ENCODE measurements at regions not wholly inside any gene's neighbourhood (a gene's known extent, or its start where the extent isn't known, plus 50 kb on each side); places are given as distances from the start of the nearest gene placed in this dataset.

DNA sequence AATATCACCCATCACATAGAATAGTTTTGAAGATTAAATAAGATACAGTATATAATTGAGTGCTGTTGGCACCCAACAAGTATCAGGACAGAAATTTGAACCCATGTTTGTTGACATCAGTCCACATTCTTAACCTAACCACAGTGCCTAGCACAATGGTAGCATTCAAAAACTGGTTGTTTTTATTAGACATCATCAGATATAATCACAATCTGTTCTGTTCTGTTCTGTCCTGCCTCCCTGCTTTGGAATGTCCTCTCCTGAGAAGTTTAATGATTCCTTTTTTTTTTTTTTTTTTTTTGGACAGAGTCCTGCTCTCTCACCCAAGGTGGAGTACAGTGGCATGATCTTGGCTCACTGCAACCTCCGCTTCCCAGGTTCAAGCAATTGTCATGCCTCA lies 476.6 kb downstream of the RMST start:
- Histone ChIP-seq H3K4me1 (no peaks in the 10 kb centered on the region), H3K9me3 (peaks cover 0 to 8% (median 2%) of the 10 kb centered on the region in 8 donors), H3K4me3 (no peak overlapping the region), H3K27me3 (replicated peaks in 1 of 7) (no peaks in the 10 kb centered on the region), H3K27ac (no peak overlapping the region), H3K36me3 (no peaks in the 10 kb centered on the region)
- WGBS, 5 donors = 73 to 100% (median 87%) methylated on average over 1 of the region's 1 CpG
- intact Hi-C loops (cut with DNase I; ENCODE audit: low total_unique reads) = no loop called here
- TF ChIP-seq POLR2A (IDR thresholded peaks at IDR 0.05) (no peak), POLR2AphosphoS5 (IDR thresholded peaks at IDR 0.05) (no peak)
- TF ChIP-seq, protein P1, sequence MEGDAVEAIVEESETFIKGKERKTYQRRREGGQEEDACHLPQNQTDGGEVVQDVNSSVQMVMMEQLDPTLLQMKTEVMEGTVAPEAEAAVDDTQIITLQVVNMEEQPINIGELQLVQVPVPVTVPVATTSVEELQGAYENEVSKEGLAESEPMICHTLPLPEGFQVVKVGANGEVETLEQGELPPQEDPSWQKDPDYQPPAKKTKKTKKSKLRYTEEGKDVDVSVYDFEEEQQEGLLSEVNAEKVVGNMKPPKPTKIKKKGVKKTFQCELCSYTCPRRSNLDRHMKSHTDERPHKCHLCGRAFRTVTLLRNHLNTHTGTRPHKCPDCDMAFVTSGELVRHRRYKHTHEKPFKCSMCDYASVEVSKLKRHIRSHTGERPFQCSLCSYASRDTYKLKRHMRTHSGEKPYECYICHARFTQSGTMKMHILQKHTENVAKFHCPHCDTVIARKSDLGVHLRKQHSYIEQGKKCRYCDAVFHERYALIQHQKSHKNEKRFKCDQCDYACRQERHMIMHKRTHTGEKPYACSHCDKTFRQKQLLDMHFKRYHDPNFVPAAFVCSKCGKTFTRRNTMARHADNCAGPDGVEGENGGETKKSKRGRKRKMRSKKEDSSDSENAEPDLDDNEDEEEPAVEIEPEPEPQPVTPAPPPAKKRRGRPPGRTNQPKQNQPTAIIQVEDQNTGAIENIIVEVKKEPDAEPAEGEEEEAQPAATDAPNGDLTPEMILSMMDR (IDR thresholded peaks at IDR 0.05 in 8 of 11, conservative IDR thresholded peaks at IDR 0.05 in 3 of 11) = no peak
- no peak for DNase-seq

DNA sequence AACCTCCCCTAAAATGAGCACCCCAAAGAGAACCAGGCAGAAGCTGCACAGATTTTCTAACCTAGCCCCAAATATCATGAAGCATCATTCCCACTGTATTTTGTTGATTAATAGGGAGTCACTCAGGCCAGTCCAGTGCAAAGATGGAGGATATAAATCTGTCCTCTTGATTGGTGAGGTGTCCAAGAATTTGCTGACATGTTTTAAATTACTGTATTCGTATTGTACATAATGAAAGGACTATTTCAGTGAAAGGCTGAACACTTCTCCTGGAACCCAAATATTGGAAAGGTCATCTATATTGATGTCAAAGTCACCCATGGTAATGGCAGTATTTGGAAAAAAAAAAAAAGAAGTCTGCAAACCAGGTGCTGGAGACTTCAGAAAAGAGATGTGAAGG lies 477.5 kb downstream of the RMST start:
- DNase-seq = no peak
- no peak for TF ChIP-seq POLR2AphosphoS5 (IDR thresholded peaks at IDR 0.05)
- TF ChIP-seq, protein P1 (IDR thresholded peaks at IDR 0.05 in 8 of 11, conservative IDR thresholded peaks at IDR 0.05 in 3 of 11) = no peak
- TF ChIP-seq POLR2A (IDR thresholded peaks at IDR 0.05) = no peak
- Histone ChIP-seq H3K27ac (no peak overlapping the region), H3K36me3 (no peaks in the 10 kb centered on the region), H3K27me3 (replicated peaks in 1 of 7) (no peaks in the 10 kb centered on the region), H3K9me3 (peaks cover 0 to 8% (median 2%) of the 10 kb centered on the region in 8 donors), H3K4me1 (no peaks in the 10 kb centered on the region), H3K4me3 (no peak overlapping the region)
- intact Hi-C loops (cut with DNase I; ENCODE audit: low total_unique reads) = no loop called here
- 68 to 93% (median 86%) methylated on average over 1 of the region's 1 CpG for WGBS, 5 donors

DNA sequence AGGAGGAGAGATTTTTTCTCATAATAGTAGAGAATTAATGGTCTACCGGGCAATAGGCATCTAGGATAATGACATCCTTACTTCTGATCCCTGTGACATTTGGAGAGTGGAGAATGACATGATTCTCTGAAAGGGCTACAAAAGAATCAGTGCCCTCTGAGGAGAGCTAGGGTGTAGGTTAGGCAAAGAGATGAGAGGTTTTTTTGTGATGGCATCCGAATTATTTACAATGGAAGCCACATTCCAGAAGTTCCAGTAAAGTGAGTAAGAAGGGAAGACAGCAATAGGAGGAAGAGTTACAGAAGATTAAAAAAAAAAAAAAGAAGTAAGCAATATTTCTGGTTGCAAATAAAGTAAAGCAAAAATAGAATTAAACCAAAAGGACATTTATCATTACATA lies 478.0 kb downstream of the RMST start:
- peaks cover 0 to 8% (median 2%) of the 10 kb centered on the region in 8 donors for H3K9me3 ChIP-seq
- no peak overlapping the region for H3K4me3 ChIP-seq
- 55 to 70% (median 62%) methylated on average over 2 of the region's 2 CpGs for WGBS, 5 donors
- intact Hi-C loops (cut with DNase I; ENCODE audit: low total_unique reads) = no loop called here
- H3K27me3 ChIP-seq (replicated peaks in 1 of 7) = no peaks in the 10 kb centered on the region
- no peak for TF ChIP-seq POLR2AphosphoS5 (IDR thresholded peaks at IDR 0.05)
- no peak for TF ChIP-seq POLR2A (IDR thresholded peaks at IDR 0.05)
- TF ChIP-seq, protein P1 (IDR thresholded peaks at IDR 0.05 in 8 of 11, conservative IDR thresholded peaks at IDR 0.05 in 3 of 11) = no peak
- no peaks in the 10 kb centered on the region for H3K36me3 ChIP-seq
- no peaks in the 10 kb centered on the region for H3K4me1 ChIP-seq
- no peak overlapping the region for H3K27ac ChIP-seq
- DNase-seq = no peak

DNA sequence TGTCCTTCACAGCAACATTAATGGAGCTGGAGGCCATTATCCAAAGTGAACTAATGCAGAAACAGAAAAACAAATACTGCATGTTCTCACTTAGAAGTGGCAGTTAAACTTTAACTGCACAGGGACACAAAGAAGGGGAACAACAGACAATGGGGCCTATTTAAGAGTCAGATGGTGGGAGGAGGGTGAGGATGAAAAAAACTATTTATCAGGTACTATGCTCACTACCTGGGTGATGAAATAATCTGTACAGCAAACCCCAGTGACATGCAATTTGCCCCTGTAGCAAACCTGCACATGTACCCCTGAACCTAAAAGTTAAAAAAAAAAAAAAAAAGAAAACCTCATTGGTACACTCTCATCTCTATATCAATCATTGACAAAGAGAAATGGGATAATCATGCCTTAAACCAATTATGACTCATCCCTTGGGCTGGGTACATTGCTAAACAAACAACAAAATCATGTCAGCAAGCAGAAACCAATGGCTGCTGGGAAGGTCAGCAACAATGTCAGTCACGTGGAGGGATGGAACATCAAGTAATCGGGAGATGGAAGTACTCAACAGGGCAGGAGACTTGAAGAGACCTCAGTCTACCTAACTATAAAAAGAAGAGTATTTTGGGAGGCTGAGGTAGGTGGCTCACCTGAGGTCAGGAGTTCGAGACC lies 479.2 kb downstream of the RMST start:
- Histone ChIP-seq H3K27ac (no peak overlapping the region), H3K36me3 (no peaks in the 10 kb centered on the region), H3K9me3 (peaks cover 0 to 8% (median 2%) of the 10 kb centered on the region in 8 donors), H3K4me3 (no peak overlapping the region), H3K27me3 (replicated peaks in 1 of 7) (no peaks in the 10 kb centered on the region), H3K4me1 (no peaks in the 10 kb centered on the region)
- DNase-seq = no peak
- intact Hi-C loops (cut with DNase I; ENCODE audit: low total_unique reads) = no loop called here
- TF ChIP-seq POLR2AphosphoS5 (IDR thresholded peaks at IDR 0.05) (no peak), POLR2A (IDR thresholded peaks at IDR 0.05) (no peak)
- TF ChIP-seq, protein P1 (IDR thresholded peaks at IDR 0.05 in 8 of 11, conservative IDR thresholded peaks at IDR 0.05 in 3 of 11) = no peak
- 83 to 94% (median 89%) methylated on average over 3 of the region's 3 CpGs for WGBS, 5 donors

All from spleen (tissue), 11 donors.